ENCODE measurements at regions not wholly inside any gene's neighbourhood (a gene's known extent, or its start where the extent isn't known, plus 50 kb on each side); places are given as distances from the start of the nearest gene placed in this dataset.

DNA sequence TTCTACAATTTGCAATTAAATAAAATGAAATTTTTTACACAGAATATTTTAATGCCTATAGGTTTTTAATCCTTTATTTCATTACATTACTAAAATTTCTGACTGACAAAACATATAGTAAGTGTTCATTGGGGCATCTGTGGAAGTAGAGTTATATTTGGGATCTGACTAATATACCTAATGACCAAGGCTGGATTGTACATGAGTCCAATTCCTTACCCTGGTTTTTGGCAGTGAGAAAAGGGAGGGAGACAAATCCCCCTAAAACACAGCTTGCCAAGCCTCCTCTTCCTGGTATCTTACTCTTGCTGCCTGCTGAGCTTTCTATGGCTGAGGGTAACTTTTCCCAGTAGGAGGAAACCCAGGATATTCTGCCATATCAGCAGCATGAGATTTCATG, 149.4 kb upstream of the CDH20 start:
- DNase-seq (ENCODE audit: low read depth) = no peak
- H3K4me3 ChIP-seq (ENCODE audit: low read depth, low read length) = no peak overlapping the region
- no peak for TF ChIP-seq MYC (IDR thresholded peaks at IDR 0.05; ENCODE audit: low read depth, low read length)
- TF ChIP-seq POLR2A (IDR thresholded peaks at IDR 0.05; ENCODE audit: extremely low read depth, insufficient read length) = no peak
- TF ChIP-seq, protein P1, sequence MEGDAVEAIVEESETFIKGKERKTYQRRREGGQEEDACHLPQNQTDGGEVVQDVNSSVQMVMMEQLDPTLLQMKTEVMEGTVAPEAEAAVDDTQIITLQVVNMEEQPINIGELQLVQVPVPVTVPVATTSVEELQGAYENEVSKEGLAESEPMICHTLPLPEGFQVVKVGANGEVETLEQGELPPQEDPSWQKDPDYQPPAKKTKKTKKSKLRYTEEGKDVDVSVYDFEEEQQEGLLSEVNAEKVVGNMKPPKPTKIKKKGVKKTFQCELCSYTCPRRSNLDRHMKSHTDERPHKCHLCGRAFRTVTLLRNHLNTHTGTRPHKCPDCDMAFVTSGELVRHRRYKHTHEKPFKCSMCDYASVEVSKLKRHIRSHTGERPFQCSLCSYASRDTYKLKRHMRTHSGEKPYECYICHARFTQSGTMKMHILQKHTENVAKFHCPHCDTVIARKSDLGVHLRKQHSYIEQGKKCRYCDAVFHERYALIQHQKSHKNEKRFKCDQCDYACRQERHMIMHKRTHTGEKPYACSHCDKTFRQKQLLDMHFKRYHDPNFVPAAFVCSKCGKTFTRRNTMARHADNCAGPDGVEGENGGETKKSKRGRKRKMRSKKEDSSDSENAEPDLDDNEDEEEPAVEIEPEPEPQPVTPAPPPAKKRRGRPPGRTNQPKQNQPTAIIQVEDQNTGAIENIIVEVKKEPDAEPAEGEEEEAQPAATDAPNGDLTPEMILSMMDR (IDR thresholded peaks at IDR 0.05; ENCODE audit: low read depth, low read length) = no peak
- TF ChIP-seq, protein P2, sequence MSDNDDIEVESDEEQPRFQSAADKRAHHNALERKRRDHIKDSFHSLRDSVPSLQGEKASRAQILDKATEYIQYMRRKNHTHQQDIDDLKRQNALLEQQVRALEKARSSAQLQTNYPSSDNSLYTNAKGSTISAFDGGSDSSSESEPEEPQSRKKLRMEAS (IDR thresholded peaks at IDR 0.05; ENCODE audit: low read depth, low read length) = no peak

- TF ChIP-seq MYC (IDR thresholded peaks at IDR 0.05; ENCODE audit: low read depth, low read length) (no peak), POLR2A (IDR thresholded peaks at IDR 0.05; ENCODE audit: extremely low read depth, insufficient read length) (no peak)
- TF ChIP-seq, protein P2 (IDR thresholded peaks at IDR 0.05; ENCODE audit: low read depth, low read length) = no peak
- TF ChIP-seq, protein P1 (IDR thresholded peaks at IDR 0.05; ENCODE audit: low read depth, low read length) = no peak
- no peak overlapping the region for H3K4me3 ChIP-seq (ENCODE audit: low read depth, low read length)
- DNase-seq (ENCODE audit: low read depth) = no peak
These were observed 145.3 kb upstream of the CDH20 start for GRCh38 chr18:61187971-61188370.

- no peak overlapping the region for H3K4me3 ChIP-seq (ENCODE audit: low read depth, low read length)
- no peak for DNase-seq (ENCODE audit: low read depth)
- TF ChIP-seq MYC (IDR thresholded peaks at IDR 0.05; ENCODE audit: low read depth, low read length) (no peak), POLR2A (IDR thresholded peaks at IDR 0.05; ENCODE audit: extremely low read depth, insufficient read length) (no peak)
- TF ChIP-seq, protein P1 (IDR thresholded peaks at IDR 0.05; ENCODE audit: low read depth, low read length) = no peak
- TF ChIP-seq, protein P2 (IDR thresholded peaks at IDR 0.05; ENCODE audit: low read depth, low read length) = no peak
These were observed 143.9 kb upstream of the CDH20 start for GRCh38 chr18:61189376-61189775.

- TF ChIP-seq, protein P2 (IDR thresholded peaks at IDR 0.05; ENCODE audit: low read depth, low read length) = no peak
- TF ChIP-seq, protein P1 (IDR thresholded peaks at IDR 0.05; ENCODE audit: low read depth, low read length) = no peak
- no peak for DNase-seq (ENCODE audit: low read depth)
These were observed 138.5 kb upstream of the CDH20 start for GRCh38 chr18:61194726-61195125.

DNA sequence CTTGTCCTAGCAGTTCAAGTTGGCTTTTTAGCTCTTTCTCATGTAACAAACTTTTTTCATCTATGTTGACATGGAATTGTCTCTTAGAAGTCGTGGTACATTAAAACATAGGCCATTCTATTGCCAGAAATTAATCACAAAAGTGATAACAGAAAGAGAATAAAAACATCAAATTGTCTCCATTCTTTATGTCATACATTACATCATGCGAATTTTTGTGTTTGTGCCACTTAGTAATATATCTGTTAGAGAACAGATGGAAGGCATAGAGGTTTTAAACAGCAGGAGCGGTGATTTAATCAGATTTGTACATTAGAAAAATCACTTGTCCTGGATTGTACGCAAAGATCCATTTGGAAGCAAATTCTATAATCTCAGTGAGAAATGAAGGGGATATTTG, 136.5 kb upstream of the CDH20 start:
- TF ChIP-seq POLR2A (IDR thresholded peaks at IDR 0.05; ENCODE audit: extremely low read depth, insufficient read length) (no peak), MYC (IDR thresholded peaks at IDR 0.05; ENCODE audit: low read depth, low read length) (no peak)
- TF ChIP-seq, protein P2 (IDR thresholded peaks at IDR 0.05; ENCODE audit: low read depth, low read length) = no peak
- TF ChIP-seq, protein P1 (IDR thresholded peaks at IDR 0.05; ENCODE audit: low read depth, low read length) = no peak
- no peak overlapping the region for H3K4me3 ChIP-seq (ENCODE audit: low read depth, low read length)
- no peak for DNase-seq (ENCODE audit: low read depth)

More at GRCh38 chr18:61194726-61195125, 138.5 kb upstream of the CDH20 start:
- H3K4me3 ChIP-seq (ENCODE audit: low read depth, low read length) = no peak overlapping the region

- no peak for DNase-seq (ENCODE audit: low read depth)
- TF ChIP-seq POLR2A (IDR thresholded peaks at IDR 0.05; ENCODE audit: extremely low read depth, insufficient read length) = no peak
- TF ChIP-seq, protein P1 (IDR thresholded peaks at IDR 0.05; ENCODE audit: low read depth, low read length) = no peak
- TF ChIP-seq, protein P2 (IDR thresholded peaks at IDR 0.05; ENCODE audit: low read depth, low read length) = no peak
- no peak overlapping the region for H3K4me3 ChIP-seq (ENCODE audit: low read depth, low read length)
These were observed 134.7 kb upstream of the CDH20 start for GRCh38 chr18:61198486-61198885.

Measured in NB4 (cell line).